PC-3 (cell line): ENCODE measurements at regions not wholly inside any gene's neighbourhood (a gene's known extent, or its start where the extent isn't known, plus 50 kb on each side); places are given as distances from the start of the nearest gene placed in this dataset.
A peak's percentile ranks its signal among the peaks of the same experiment; 100 is the strongest.

ENCODE experiments used
- ATAC-seq: fragments of 200-7000 bp; cut with Tn5 transposase; 2 replicates; pipeline ENCODE4 v1.9.1; 2020; ENCODE audit warnings: mild to moderate bottlenecking, moderate library complexity
- BruUV-seq: library from RNA; stranded (reverse); fragments of 400-500 nt; replicated peaks from 2 replicates; lab custom pipeline; 2021; lab: Mats Ljungman, UMichigan
- CTCF ChIA-PET: fragments of 300-600 bp; sonication (Branson Sonifier 250); formaldehyde crosslinking; loops from one replicate; lab custom pipeline; 2022; ENCODE audit warnings: antibody characterized with exemption; lab: Charles Lee
- POLR2A ChIA-PET: fragments of 300-600 bp; sonication (Branson Sonifier 250); formaldehyde crosslinking; loops from one replicate; lab custom pipeline; 2022; ENCODE audit warnings: antibody characterized with exemption; ENCODE audit not compliant: unreplicated experiment; lab: Charles Lee
- DNase-seq: peaks from one replicate; pipeline ENCODE4 v3.0.0-alpha.2; 2015
- H2AFZ ChIP-seq: fragments of 300-600 bp; sonication (generic); 2 replicates; pipeline ENCODE4 v1.6.0; 2016; ENCODE audit warnings: antibody characterized with exemption, low read length
- H3F3A ChIP-seq: fragments of 300-600 bp; sonication (generic); one replicate; pipeline ENCODE4 v1.6.0; 2017; ENCODE audit warnings: antibody characterized with exemption, low read length, control low read depth, mild to moderate bottlenecking; ENCODE audit not compliant: unreplicated experiment
- H3K27ac ChIP-seq: fragments of 300-600 bp; sonication (generic); 2 replicates; pipeline ENCODE4 v1.5.1; 2016; ENCODE audit warnings: mild to moderate bottlenecking, low read length
- H3K27me3 ChIP-seq: fragments of 300-600 bp; sonication (generic); 2 replicates; pipeline ENCODE4 v1.6.1; 2016; ENCODE audit warnings: low read length, mixed read lengths
- H3K36me3 ChIP-seq: fragments of 300-600 bp; sonication (generic); 2 replicates; pipeline ENCODE4 v1.6.1; 2016; ENCODE audit warnings: low read depth, mixed run types, low read length, mixed read lengths
- H3K4me1 ChIP-seq: fragments of 300-600 bp; sonication (generic); 2 replicates; pipeline ENCODE4 v1.5.1; 2016; ENCODE audit warnings: low read length; ENCODE audit not compliant: insufficient read depth
- H3K4me2 ChIP-seq: fragments of 300-600 bp; sonication (generic); 2 replicates; pipeline ENCODE4 v1.6.0; 2016; ENCODE audit warnings: low read length
- H3K4me3 ChIP-seq: fragments of 300-600 bp; sonication (generic); 2 replicates; pipeline ENCODE4 v1.5.1; 2016; ENCODE audit warnings: mild to moderate bottlenecking, low read length, mixed read lengths
- H3K79me2 ChIP-seq: fragments of 300-600 bp; sonication (generic); 2 replicates; pipeline ENCODE4 v1.6.1; 2017; ENCODE audit warnings: low read length, mixed read lengths
- H3K9ac ChIP-seq: fragments of 300-600 bp; sonication (generic); 2 replicates; pipeline ENCODE4 v1.6.0; 2016; ENCODE audit warnings: mild to moderate bottlenecking, low read length
- H3K9me2 ChIP-seq: fragments of 300-600 bp; sonication (generic); replicated peaks from 2 replicates; pipeline ENCODE4 v1.6.1; 2016; ENCODE audit warnings: mixed run types, low read length, mixed read lengths
- H3K9me3 ChIP-seq: fragments of 300-600 bp; sonication (generic); 2 replicates; pipeline ENCODE4 v1.6.1; 2016; ENCODE audit warnings: low read length, mixed read lengths
- H4K20me1 ChIP-seq: fragments of 300-600 bp; sonication (generic); 2 replicates; pipeline ENCODE4 v1.6.1; 2016; ENCODE audit warnings: low read length, mixed read lengths
- CTCF ChIP-seq: fragments of 300-600 bp; sonication (generic); conservative IDR thresholded peaks from 2 replicates; pipeline ENCODE4 v1.5.1; 2017; ENCODE audit warnings: antibody characterized with exemption, low read depth, mild to moderate bottlenecking, low read length
- EZH2 ChIP-seq: fragments of 300-600 bp; sonication (generic); IDR thresholded peaks from one replicate; pipeline ENCODE4 v1.6.1; 2017; ENCODE audit warnings: antibody characterized with exemption, mild to moderate bottlenecking, low read length; ENCODE audit not compliant: unreplicated experiment
- EZH2phosphoT487 ChIP-seq: fragments of 300-600 bp; sonication (generic); IDR thresholded peaks from 2 replicates; pipeline ENCODE4 v1.6.1; 2018; ENCODE audit warnings: mild to moderate bottlenecking, antibody characterized with exemption, low read length, borderline replicate concordance
- intact Hi-C: fragments of 100-400 bp; cut with micrococcal nuclease; formaldehyde crosslinking; loops from 2 replicates; pipeline ENCODE4 v1.9.0; 2023

DNA sequence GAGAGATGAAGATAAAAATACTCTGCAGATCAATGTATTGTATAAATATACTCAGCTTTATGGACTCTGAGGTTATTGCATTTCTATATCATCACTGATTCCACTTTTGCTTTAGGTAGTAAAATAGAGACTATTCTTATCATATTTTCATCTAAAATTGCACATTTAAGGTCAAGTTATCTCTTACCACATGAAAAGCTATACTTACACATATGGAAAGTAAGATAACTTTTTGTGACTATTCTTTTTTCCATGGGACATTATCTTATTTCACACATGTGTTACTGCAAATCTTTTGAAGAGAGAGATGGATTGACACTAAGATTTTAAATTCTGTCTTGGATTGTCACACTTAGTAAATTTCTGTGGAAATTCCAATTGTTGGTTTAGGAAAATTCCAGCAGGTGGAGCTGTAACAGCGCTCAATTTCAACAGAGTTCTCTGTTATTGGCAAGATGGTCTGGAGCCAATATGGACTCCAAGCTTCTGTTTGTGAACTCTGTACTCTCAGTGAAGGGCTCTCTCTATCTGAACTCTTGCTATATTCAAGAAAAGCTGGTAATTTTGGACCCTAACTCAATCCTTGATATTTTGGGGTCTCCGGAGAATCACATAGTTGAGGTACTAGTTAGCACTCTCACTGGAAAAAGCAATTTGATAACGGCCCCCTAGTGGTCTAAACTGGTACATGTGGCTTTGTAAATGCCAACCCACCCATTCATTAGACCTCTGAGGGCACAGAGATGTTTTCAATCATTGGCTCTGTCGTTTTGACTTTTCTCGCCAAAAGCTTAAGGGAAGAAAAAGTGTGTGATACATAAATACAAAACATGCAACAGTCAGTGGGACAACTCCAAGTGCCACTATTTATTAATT is 429.7 kb downstream of the ETS1 start:
- ChIA-PET POLR2A (interaction anchor here (0.6 kb wide), 1 partner anchor 442 kb away, joined by 3 read pairs; no protein-coding TSS in a partner anchor), CTCF (interaction anchor here (0.6 to 1.3 kb wide), 16 partner anchors 10 to 675 kb away, joined by 3 to 9 read pairs (median 4); no protein-coding TSS in a partner anchor)
- BruUV-seq: no TSS peak
- Histone ChIP-seq H2AFZ (peak overlapping the region; percentile 84), H4K20me1 (no peaks in the 10 kb centered on the region), H3K4me1 (peaks cover 32% of the 10 kb centered on the region), H3K4me2 (peak overlapping the region; percentile 75), H3K36me3 (no peaks in the 10 kb centered on the region), H3F3A (no peaks in the 10 kb centered on the region), H3K9me3 (no peaks in the 10 kb centered on the region), H3K79me2 (no peaks in the 10 kb centered on the region), H3K9ac (0 out of 2 replicates have a peak overlapping the region, but pooled peaks have one; percentile 2), H3K27me3 (no peaks in the 10 kb centered on the region), H3K27ac (no peak overlapping the region), H3K4me3 (peak overlapping the region; percentile 46; the same call in 1 of the 2 replicates), H3K9me2 (no peaks in the 10 kb centered on the region)
- DNase-seq (peak; percentile 93), ATAC-seq (peak; percentile 65)
- TF ChIP-seq CTCF (peak; percentile 99), EZH2phosphoT487 (no peak), EZH2 (no peak)
- intact Hi-C loops: loop anchor here (1.0 to 10.0 kb wide), 8 partner anchors 14 to 797 kb away; no protein-coding TSS in a partner anchor

DNA sequence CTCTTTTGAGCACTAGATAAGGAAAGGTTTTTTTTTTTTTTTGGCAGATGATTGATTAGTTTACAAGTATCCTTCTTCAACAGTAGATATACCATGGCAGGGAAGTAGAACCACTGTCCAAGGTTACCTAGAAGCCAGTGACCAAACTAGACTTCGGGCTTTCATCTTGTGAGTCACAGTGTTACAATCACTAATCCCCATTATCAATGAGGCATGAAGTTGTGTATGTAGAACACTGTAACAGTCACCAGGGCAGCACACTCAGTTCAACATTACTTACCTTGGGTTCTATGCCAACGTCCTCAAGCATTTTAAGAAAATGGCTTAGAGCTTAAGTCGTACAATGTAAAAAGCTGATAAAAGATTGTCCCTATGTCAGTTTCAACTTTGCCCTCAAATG is 430.9 kb downstream of the ETS1 start:
- Histone ChIP-seq H2AFZ (no peak overlapping the region), H3K27ac (no peak overlapping the region), H3F3A (no peaks in the 10 kb centered on the region), H3K4me2 (no peak overlapping the region), H3K9ac (no peak overlapping the region), H3K4me3 (no peak overlapping the region), H3K9me3 (no peaks in the 10 kb centered on the region), H3K9me2 (no peaks in the 10 kb centered on the region), H4K20me1 (no peaks in the 10 kb centered on the region), H3K27me3 (no peaks in the 10 kb centered on the region), H3K79me2 (no peaks in the 10 kb centered on the region), H3K36me3 (no peaks in the 10 kb centered on the region), H3K4me1 (peaks cover 34% of the 10 kb centered on the region)
- TF ChIP-seq EZH2 (no peak), EZH2phosphoT487 (no peak), CTCF (no peak)
- intact Hi-C loops: loop anchor here (10.0 kb wide), 1 partner anchor 798 kb away; no protein-coding TSS in a partner anchor
- POLR2A ChIA-PET: no interaction called here
- BruUV-seq: no TSS peak
- DNase-seq (peak; percentile 62), ATAC-seq (no peak)
- CTCF ChIA-PET: interaction anchor here (1.3 kb wide), 1 partner anchor 476 kb away, joined by 9 read pairs; no protein-coding TSS in a partner anchor
